Activated T-cell treated with anti-CD3 and anti-CD28 coated beads, Interleukin-2, amount 50 U/mL, for 1 hour (primary cell): ENCODE measurements at regions not wholly inside any gene's neighbourhood (a gene's known extent, or its start where the extent isn't known, plus 50 kb on each side); places are given as distances from the start of the nearest gene placed in this dataset.
"Not testable (repeated sequence)": the region's sequence is repeated elsewhere in the genome, so short reads cannot be mapped to it uniquely, and the experiment has no call there.

Experiments used
- DNase-seq: peaks from one replicate; pipeline ENCODE4 v3.0.0-alpha.2; 2020

GRCh38 chr16:58992755-58993154, 258.6 kb upstream of the GOT2 start:
- not testable (repeated sequence) for DNase-seq

DNA sequence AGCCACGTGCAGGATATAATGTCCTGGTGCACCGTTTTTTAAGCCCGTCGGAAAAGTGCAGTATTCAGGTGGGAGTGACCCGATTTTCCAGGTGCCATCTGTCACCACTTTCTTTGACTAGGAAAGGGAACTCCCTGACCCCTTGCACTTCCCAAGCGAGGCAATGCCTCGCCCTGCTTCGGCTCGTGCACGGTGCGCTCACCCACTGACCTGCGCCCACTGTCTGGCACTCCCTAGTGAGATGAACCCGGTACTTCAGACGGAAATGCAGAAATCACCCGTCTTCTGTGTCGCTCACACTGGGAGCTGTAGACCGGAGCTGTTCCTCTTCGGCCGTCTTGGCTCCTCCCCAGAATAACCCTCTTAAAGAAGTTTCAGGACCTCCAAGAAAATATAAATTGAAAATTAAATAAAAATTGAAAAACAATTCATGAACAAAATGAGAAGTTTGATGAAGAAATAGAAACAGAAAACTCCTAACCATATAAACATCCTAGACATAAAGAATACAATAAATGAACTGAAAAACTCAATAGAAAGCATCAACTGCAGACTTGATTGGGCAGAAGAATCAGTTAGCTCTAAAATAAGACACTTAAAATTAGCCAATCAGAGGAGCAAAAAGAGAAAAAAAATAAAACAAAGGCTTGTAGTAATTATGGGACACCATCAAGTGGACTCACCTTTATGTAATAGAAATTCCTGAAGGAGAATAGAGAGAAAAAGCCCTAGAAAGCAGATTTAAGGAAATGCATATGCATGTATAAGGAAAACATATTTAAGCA, 249.3 kb upstream of the GOT2 start:
- not testable (repeated sequence) for DNase-seq

DNA sequence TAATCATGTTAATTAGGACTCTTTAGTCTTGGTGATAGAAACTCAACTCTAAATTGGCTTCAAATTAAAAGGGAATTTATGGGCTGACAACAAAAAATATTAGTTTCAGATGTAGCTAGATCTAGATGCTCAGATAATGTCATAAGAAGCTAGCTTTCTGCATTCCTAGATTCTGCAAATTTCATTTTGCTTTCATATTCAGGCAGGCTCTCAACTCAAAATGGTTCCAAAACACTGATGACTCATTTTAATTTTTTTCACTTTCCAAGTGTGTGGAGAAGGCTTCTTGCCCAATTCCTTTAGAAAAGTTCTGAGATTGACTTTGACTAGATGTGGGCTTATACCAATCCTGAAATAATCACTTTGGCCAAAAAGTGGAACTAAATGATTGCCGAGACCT, 236.7 kb upstream of the GOT2 start:
- no peak for DNase-seq

DNA sequence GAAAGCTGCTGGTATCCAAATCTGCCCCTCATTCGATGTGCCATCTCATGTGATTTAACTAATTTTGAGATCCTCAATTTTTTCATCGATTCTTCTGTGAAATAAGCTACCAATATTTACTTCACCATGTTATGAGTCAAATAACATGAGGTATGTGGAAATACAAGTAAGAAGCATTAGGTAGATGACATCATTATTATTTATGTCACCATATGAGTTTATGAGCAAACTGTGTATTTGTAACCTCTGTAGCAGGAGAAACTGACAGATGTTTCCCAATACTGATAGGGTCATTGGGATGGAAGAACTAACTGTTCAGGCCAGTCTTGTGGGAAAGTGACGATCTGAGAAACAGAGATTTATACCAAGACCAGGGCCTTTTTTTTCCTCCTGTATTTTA, 229.4 kb upstream of the GOT2 start:
- no peak for DNase-seq

DNA sequence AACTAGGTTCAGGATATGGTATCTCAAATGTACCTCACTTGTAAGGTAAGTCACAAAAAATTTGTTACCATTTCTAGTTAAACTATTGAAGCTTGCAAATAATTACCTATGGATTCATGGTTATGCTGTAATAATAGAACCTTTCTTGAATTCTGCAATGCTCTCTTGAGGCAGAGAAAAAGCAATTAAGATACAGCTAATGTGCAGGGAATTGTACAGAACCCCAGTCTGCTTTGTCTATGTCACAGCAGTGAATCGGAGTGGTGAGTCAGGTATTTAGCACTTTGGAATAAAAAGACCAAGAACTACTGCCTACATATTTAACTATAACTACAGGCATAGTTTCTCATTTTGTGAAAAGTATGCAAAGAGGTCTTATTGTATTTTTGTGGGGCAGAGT, 228.7 kb upstream of the GOT2 start:
- DNase-seq, result no peak

DNA sequence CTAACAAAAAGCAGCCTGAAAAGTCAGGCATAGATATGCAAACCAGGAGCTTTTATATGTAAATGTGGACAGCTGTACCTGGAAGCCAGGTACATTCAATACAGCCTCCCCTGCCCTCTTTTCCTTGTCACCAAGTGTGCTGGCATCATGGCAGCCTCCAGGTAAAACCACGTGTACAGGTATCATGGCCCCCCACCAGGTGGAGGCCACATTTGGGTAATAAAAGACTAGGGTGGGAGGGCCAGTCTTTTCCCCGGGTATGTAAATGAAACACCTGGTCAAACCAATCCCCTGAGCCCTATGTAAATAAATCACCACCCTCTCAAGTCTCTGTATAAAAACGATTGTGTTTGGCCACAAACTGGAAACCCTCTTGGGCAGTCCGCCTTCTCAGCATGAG, 226.4 kb upstream of the GOT2 start:
- DNase-seq, result no peak

- no peak for DNase-seq
Measured at GRCh38 chr16:58960034-58960433, 225.9 kb upstream of the GOT2 start.

DNA sequence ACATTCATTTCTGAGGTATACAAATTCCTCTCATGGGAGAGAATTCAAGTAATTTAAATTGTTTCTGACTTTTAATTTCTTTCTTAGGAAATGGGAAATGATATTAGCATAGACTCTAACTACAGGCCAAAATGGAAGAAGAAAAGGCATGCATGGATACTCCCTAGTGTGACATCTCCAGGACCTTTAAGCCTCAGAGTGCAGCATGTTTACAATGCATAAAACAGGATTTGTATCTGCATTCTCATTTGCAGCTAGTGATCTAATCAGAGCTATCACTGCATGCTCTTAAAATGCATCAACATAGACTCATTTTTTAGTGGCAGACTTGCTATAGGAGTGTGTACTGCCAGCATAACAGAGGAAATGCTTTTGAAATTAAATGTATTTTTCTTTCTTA, 224.6 kb upstream of the GOT2 start:
- no peak for DNase-seq

- DNase-seq, result no peak
Measured at GRCh38 chr16:58948244-58948643, 214.1 kb upstream of the GOT2 start.

DNA sequence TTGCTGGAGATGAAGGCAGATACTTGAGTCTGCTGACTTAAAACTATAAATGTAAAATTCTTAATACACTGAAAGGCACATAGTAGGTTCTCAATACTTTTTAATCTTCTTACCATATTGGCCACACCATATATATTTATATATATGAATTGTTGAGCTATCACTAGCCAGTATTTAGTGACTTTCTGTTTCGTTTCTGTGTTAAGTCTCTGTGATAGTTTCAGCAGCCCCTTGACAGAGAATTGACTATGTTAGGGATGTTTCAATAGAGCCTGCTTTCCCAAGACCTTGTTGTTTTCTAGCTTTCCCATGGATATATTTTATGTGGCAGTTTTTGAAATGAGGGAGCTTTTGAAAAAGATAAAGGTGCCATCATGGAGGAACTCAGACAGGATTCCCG, 206.5 kb upstream of the GOT2 start:
- no peak for DNase-seq

DNA sequence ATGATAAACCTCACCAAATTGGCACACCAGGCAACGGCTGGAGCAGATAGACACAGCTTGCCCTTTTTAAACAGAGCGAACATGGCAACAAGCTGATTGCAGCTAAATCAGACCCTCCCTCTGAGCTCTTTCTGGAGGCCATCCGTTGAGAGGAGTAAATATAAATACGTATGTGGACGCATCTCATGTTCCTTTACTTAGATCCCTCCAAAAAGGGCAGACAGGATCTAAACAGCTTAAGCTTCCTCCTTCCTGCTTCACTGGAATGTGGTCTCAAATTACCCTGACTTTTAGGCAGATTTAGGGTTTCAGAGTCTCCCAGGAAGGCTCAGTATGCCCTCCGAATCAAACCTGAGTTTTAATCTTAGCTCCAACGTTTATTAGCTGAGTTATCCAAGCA, 204.7 kb upstream of the GOT2 start:
- no peak for DNase-seq

DNA sequence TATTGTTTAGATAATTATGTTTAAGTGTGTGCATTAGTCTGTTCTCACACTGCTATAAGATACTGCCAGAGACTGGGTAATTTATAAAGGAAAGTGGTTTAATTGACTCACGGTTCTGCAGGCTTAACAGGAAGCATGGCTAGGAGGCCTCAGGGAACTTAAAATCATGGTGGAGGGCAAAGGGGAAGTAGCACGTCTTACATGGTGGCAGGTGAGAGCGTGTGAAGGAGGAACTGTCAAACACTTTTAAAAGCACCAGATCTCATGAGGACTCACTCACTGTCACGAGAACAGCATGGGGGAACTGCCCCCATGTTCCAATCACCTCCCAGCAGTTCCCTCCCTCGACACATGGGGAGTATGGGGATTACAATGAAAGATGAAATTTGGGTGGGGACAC, 203.5 kb upstream of the GOT2 start:
- DNase-seq, result no peak

DNA sequence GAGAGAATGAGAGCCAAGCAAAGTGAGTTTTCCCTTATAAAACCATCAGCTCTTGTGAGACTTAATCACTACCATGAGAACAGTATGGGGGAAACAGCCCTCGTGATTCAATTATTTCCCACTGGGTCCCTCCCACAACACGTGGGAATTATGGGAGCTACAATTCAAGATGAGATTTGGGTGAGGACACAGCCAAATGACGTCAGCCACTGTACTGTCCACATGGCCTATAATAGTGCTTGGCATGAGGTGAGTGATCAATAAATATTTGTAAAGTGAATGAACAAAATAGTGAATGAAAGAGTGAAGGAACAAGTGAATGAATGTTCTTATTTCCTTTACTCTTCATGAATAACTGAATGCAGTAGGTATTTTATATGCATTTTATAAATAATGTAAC, 199.1 kb upstream of the GOT2 start:
- DNase-seq, result no peak

DNA sequence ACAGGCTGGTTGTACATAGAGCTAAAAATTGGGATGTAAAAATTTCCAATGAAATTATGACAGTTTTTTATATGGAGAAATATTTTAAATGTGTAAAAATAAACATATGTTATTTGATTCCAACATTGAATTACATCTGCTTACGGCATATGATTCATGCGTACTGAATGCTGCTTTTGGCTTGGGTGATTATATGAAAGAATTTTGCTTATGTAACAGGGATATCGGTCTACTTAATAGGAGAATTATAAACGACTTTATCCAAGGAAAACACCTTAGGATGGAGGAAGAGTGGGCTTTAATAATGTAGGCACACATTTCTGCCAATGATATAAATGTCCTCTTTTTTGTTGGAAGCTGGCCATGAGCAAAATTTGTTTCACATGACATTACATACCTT, 197.3 kb upstream of the GOT2 start:
- no peak for DNase-seq

DNA sequence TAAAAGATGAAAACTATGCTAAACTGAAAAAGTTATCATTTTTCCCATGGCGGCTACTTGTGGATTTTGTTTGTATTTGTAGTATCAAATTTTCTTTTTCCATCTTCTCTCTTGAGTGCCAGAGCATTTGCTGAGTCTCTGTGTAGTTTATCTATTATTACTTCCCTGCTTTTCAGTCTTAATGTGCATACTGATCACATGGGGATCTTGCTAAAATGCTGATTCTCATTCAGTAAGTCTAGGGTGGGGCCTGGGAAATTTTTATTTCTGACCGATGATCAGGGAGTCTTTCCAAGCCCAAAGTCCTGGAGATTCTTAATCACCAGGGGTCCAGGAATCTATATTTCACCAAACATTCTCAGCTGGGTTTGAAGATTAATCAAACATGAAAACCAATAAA, 189.0 kb upstream of the GOT2 start:
- no peak for DNase-seq

DNA sequence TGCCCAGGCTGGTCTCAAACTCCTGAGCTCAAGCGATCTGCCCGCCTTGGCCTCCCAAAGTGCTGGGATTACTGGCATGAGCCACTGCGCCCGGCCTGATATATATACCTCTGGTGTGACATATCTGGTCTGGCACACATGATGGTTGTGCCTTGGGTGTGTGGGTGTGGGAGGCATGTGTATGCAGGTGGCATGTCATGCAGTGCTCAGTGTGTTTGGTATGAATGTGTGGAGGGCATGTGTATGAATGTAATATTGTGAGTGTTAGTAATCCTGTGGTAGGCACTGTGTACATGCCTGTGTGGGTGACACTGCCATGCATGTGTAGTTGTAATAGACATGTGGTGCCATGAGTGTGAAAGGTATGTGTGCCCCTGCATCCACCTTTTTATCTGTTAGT, 179.3 kb upstream of the GOT2 start:
- DNase-seq, result no peak

- DNase-seq, result no peak
Measured at GRCh38 chr16:58912571-58912970, 178.5 kb upstream of the GOT2 start.

DNA sequence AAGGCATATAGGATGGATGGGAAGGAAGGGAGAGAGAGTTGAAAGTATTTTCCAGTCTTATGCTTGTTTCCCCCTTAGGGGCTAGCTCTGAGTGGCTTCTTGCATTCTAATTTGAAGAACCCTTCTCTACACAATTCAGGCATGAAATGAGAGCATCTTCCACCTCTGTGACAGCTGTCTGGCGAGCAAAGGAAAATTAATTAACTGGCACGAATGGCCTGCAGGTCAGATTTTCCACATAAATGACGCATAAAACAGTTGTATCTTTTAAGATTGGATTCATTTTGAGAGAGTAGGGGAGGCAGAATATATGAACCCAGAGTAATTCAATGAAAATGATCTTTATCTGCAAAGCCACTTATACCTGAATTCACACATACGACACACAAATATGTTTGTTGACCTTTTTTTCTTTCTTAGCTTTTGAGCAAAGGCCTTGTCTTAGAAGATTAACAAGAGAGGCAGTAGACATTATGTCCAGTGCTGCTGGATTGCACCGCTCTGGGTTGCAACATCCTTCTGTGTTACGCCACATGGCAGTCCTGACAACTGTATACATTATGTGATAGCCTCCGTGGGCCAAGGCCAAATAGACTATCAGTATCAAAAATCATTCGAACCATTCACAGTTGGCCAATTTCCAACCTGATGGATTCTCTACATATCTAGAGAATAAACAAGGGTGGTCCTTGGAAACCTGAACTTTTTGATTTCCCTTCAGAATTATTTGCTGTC, 173.0 kb upstream of the GOT2 start:
- DNase-seq, result no peak

DNA sequence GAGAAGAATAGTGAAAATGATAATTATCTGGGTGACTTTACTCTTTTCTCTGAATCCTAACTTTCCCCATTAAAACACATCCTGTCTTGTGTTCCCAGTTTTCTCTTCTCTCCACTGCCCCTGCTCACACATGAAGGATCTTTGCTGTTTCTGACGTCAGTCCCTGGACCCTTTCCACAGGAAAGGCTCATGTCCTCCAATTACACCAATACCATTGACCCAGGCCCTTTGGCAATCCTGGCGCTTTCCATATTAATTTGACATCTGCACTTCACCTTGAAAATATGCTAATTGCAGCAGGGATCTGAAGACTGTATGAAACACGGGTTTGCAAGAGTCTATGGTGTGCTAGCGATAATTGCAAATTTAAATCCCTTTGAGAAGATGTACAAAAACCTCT, 170.2 kb upstream of the GOT2 start:
- no peak for DNase-seq

- no peak for DNase-seq
Measured at GRCh38 chr16:58889516-58889915, 155.4 kb upstream of the GOT2 start.

DNA sequence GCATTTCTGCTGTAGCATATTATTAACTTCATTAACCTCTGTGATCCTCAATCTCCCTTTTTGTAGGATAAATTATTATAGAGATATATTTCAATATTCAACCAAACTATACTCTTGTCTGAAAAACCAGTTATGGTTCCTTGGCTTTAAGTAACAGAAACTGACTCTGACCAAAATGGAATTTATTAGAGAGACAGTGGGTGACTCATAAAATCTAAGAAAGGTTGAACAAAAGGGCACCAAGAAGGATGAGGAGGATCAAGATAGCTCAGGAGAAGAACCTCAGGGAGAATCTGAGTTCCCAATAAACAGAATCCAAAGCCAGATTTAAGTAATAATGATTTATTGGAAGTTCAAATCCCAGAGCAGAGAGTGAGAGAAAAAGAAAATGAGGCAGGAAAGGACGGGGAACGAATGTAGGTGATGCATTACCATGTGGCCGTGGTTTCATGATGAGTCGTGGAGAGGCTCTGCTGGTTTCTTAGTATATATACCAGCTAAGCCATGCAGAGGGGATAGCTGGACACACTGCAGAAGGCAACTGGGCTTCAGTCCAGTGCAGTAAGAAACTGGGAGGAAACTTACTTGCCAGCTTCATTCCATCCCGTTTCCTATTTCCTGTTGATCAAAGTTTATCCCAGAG, 151.5 kb upstream of the GOT2 start:
- no peak for DNase-seq

DNA sequence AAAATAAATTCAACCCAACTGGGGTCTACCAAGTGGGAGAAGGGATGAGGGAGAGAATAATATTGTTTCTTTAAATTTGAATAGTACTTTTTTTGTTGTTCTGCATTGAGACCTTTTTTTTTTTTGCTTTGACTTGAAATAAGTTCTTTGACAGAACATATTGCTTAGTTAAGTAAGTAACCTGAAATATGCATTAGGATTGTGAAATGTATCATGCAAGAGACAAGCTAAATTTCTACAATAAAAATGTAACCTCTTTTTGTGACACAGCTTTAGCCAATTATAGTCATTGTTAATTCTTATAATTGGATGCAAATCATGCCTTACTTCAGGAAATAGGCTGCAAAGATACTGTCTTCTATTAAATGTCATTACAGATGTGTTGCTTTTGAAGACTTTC, 150.0 kb upstream of the GOT2 start:
- DNase-seq, result no peak

- no peak for DNase-seq
Measured at GRCh38 chr16:58883131-58883530, 149.0 kb upstream of the GOT2 start.

- DNase-seq, result no peak
Measured at GRCh38 chr16:58882292-58882691, 148.2 kb upstream of the GOT2 start.
